GM23248 (cell line): ENCODE measurements at regions not wholly inside any gene's neighbourhood (a gene's known extent, or its start where the extent isn't known, plus 50 kb on each side); places are given as distances from the start of the nearest gene placed in this dataset.

Experiments
- EZH2 ChIP-seq: fragments of 200-600 bp; sonication (generic); IDR thresholded peaks from 2 replicates; pipeline ENCODE4 v1.6.1; 2018; ENCODE audit warnings: antibody characterized with exemption, mild to moderate bottlenecking; ENCODE audit not compliant: insufficient read depth, poor library complexity, severe bottlenecking
- EZH2phosphoT487 ChIP-seq: fragments of 200-600 bp; sonication (generic); IDR thresholded peaks from 2 replicates; pipeline ENCODE4 v1.6.1; 2018; ENCODE audit warnings: antibody characterized with exemption, moderate library complexity, mild to moderate bottlenecking, low read depth; ENCODE audit not compliant: insufficient read depth

- TF ChIP-seq EZH2, result no peak
- no peak for TF ChIP-seq EZH2phosphoT487
These were observed 202.0 kb downstream of the AJAP1 start for GRCh38 chr1:4856396-4856795.
